ENCODE measurements at regions not wholly inside any gene's neighbourhood (a gene's known extent, or its start where the extent isn't known, plus 50 kb on each side); places are given as distances from the start of the nearest gene placed in this dataset.

- H3K4me3 ChIP-seq (replicated peaks in 1 of 3; ENCODE audit: insufficient read depth in 1 of 3, low read depth in 1 of 3, low read length in 3 of 3) = no peak overlapping the region
- no peak overlapping the region for H2AFZ ChIP-seq (ENCODE audit: low read depth, low read length)
- ChIA-PET POLR2A (no interaction called here), CTCF (no interaction called here)
- no TSS peak for BruUV-seq (replicated peaks)
- no peak overlapping the region for H3K9ac ChIP-seq (replicated peaks; ENCODE audit: extremely low read depth, insufficient read depth, low read length)
- no peaks in the 10 kb centered on the region for H3K79me2 ChIP-seq (ENCODE audit: control insufficient read depth, insufficient read depth, low read length)
- no peaks in the 10 kb centered on the region for H3K9me3 ChIP-seq (replicated peaks; ENCODE audit: control insufficient read depth, insufficient read depth, low read length)
- H3K27ac ChIP-seq (ENCODE audit: insufficient read depth, low read depth, low read length) = no peak overlapping the region
- intact Hi-C loops (cut with micrococcal nuclease) (no loop called here), dilution Hi-C loops (cut with MboI; ENCODE audit: extremely low pct_ligation_motif_present, low sequenced_read_pairs) (no loop called here)
- no peaks in the 10 kb centered on the region for H3K36me3 ChIP-seq (ENCODE audit: control insufficient read depth in 2 of 2, extremely low read depth in 1 of 2, insufficient read depth in 2 of 2, low read length in 2 of 2)
- TF ChIP-seq MAX (IDR thresholded peaks at IDR 0.05; ENCODE audit: insufficient read depth, insufficient read length) (no peak), POLR2A (IDR thresholded peaks at IDR 0.05; ENCODE audit: low read depth, low read length) (no peak), CTCF (IDR thresholded peaks at IDR 0.05; ENCODE audit: extremely low read depth in 1 of 2, insufficient read depth in 1 of 2, low read depth in 1 of 2, low read length in 2 of 2) (no peak), FOS (IDR thresholded peaks at IDR 0.05; ENCODE audit: borderline replicate concordance, insufficient read depth, low read length) (no peak), JUN (IDR thresholded peaks at IDR 0.05; ENCODE audit: borderline replicate concordance, insufficient read depth, insufficient read length, low read depth) (no peak), MYC (IDR thresholded peaks at IDR 0.05; ENCODE audit: low read depth, low read length) (no peak), GATA2 (IDR thresholded peaks at IDR 0.05; ENCODE audit: insufficient read depth, insufficient read length, low read depth, low read length) (no peak), POLR2AphosphoS5 (IDR thresholded peaks at IDR 0.05; ENCODE audit: insufficient read depth, low read depth, low read length) (no peak), EZH2 (IDR thresholded peaks at IDR 0.05; ENCODE audit: borderline replicate concordance, low read depth, low read length, severe bottlenecking) (no peak)
- no peaks in the 10 kb centered on the region for H3K4me1 ChIP-seq (ENCODE audit: control insufficient read depth, extremely low read depth, insufficient read depth, low read length)
- H3K9me1 ChIP-seq (replicated peaks; ENCODE audit: control insufficient read depth, extremely low read depth, insufficient read depth, low read length) = no peaks in the 10 kb centered on the region
- peaks cover 0 to 2% of the 10 kb centered on the region in 2 experiments for H3K27me3 ChIP-seq (ENCODE audit: control insufficient read depth in 2 of 2, insufficient read depth in 2 of 2, low read length in 2 of 2)
- FAIRE-seq (no peak), DNase-seq (ENCODE audit: low read depth, low spot score) (no peak)
- no peak overlapping the region for H3K4me2 ChIP-seq (ENCODE audit: insufficient read depth, low read length)
- no peaks in the 10 kb centered on the region for H4K20me1 ChIP-seq (replicated peaks; ENCODE audit: control insufficient read depth, extremely low read depth, insufficient read depth, low read length)
Observed at GRCh38 chr9:108197899-108198298, 657.9 kb downstream of the ACTL7B start.

All from endothelial cell of umbilical vein (primary cell).